Endothelial cell of umbilical vein (primary cell): ENCODE measurements at regions not wholly inside any gene's neighbourhood (a gene's known extent, or its start where the extent isn't known, plus 50 kb on each side); places are given as distances from the start of the nearest gene placed in this dataset.

ENCODE experiments used
- BruUV-seq: library from RNA; stranded (reverse); fragments of 400-500 nt; replicated peaks from 2 replicates; lab custom pipeline; 2021; lab: Mats Ljungman, UMichigan
- CTCF ChIA-PET: fragments of 300-600, 350-600 bp; sonication (Branson Sonifier 250); formaldehyde crosslinking; loops from one replicate; lab custom pipeline; 2021; ENCODE audit warnings: antibody characterized with exemption, inconsistent platforms; lab: Charles Lee
- POLR2A ChIA-PET: fragments of 300-600, 350-600 bp; sonication (Branson Sonifier 250); formaldehyde crosslinking; loops from one replicate; lab custom pipeline; 2021; ENCODE audit warnings: antibody characterized with exemption, inconsistent platforms; lab: Charles Lee
- DNase-seq: peaks from one replicate; pipeline ENCODE4 v3.0.0-alpha.2; 2011; ENCODE audit warnings: low read depth, low spot score
- FAIRE-seq: peaks from 2 replicates; lab custom pipeline; 2011; peaks lifted over from hg19 to GRCh38; lab: Jason Lieb, UNC
- H2AFZ ChIP-seq: 2 replicates; pipeline ENCODE4 v1.6.0; 2012; ENCODE audit warnings: low read depth, low read length, control low read depth, inconsistent platforms
- H3K27ac ChIP-seq: 2 replicates; pipeline ENCODE4 v1.5.1; 2011; ENCODE audit warnings: low read depth, mild to moderate bottlenecking, control low read depth, low read length, moderate library complexity; ENCODE audit not compliant: insufficient read depth
- H3K27me3 ChIP-seq, 2 experiments: 2 replicates each; pipeline versions ENCODE4 v1.6.0 to v1.6.1; 2011; ENCODE audit warnings: low read length in 2 of 2, mixed read lengths in 1 of 2; ENCODE audit not compliant: control insufficient read depth in 2 of 2, insufficient read depth in 2 of 2
- H3K36me3 ChIP-seq, 2 experiments: 2 replicates in 1 of 2; 3 replicates in 1 of 2; pipeline ENCODE4 v1.5.1; 2011; ENCODE audit warnings: low read length in 2 of 2, mild to moderate bottlenecking in 1 of 2, moderate library complexity in 1 of 2; ENCODE audit not compliant: control insufficient read depth in 2 of 2, insufficient read depth in 2 of 2; ENCODE audit errors: extremely low read depth in 1 of 2
- H3K4me1 ChIP-seq: 3 replicates; pipeline ENCODE4 v1.5.1; 2011; ENCODE audit warnings: mild to moderate bottlenecking, low read length; ENCODE audit not compliant: control insufficient read depth, insufficient read depth; ENCODE audit errors: extremely low read depth
- H3K4me2 ChIP-seq: 2 replicates; pipeline ENCODE4 v1.6.1; 2011; ENCODE audit warnings: low read length, control low read depth, mixed read lengths; ENCODE audit not compliant: insufficient read depth
- H3K4me3 ChIP-seq, 3 experiments: fragments of 200-600 bp in 1 of 3; sonication (generic), shearing (Covaris generic) in 1 of 3; replicated peaks in 1 of 3; 2 replicates each; pipeline ENCODE4 v1.5.1; 2011 to 2016; ENCODE audit warnings: control low read depth in 3 of 3, low read length in 3 of 3, mild to moderate bottlenecking in 2 of 3, inconsistent platforms in 1 of 3, low read depth in 1 of 3, moderate library complexity in 1 of 3; ENCODE audit not compliant: insufficient read depth in 1 of 3
- H3K79me2 ChIP-seq: 2 replicates; pipeline ENCODE4 v1.6.0; 2012; ENCODE audit warnings: low read length, inconsistent platforms; ENCODE audit not compliant: control insufficient read depth, insufficient read depth
- H3K9ac ChIP-seq: replicated peaks from 2 replicates; pipeline ENCODE3; 2011; ENCODE audit warnings: low read length, control low read depth; ENCODE audit not compliant: insufficient read depth; ENCODE audit errors: extremely low read depth
- H3K9me1 ChIP-seq: replicated peaks from 3 replicates; pipeline ENCODE4 v1.6.0; 2011; ENCODE audit warnings: mild to moderate bottlenecking, low read length; ENCODE audit not compliant: control insufficient read depth, insufficient read depth; ENCODE audit errors: extremely low read depth
- H3K9me3 ChIP-seq: replicated peaks from 2 replicates; pipeline ENCODE4 v1.5.1; 2012; ENCODE audit warnings: low read length, inconsistent platforms; ENCODE audit not compliant: control insufficient read depth, insufficient read depth
- H4K20me1 ChIP-seq: replicated peaks from 2 replicates; pipeline ENCODE3; 2011; ENCODE audit warnings: mild to moderate bottlenecking, low read length; ENCODE audit not compliant: control insufficient read depth, insufficient read depth; ENCODE audit errors: extremely low read depth
- CTCF ChIP-seq, 2 donors: IDR thresholded peaks; 1 replicate in 1 of 2; 2 replicates in 1 of 2; pipeline ENCODE4 v1.5.1; 2011; ENCODE audit warnings: low read length in 2 of 2, mild to moderate bottlenecking in 2 of 2, moderate library complexity in 2 of 2, control low read depth in 1 of 2, inconsistent platforms in 1 of 2, low read depth in 1 of 2; ENCODE audit not compliant: insufficient read depth in 1 of 2; ENCODE audit errors: extremely low read depth in 1 of 2
- EZH2 ChIP-seq: IDR thresholded peaks from 2 replicates; pipeline ENCODE4 v1.6.1; 2012; ENCODE audit warnings: borderline replicate concordance, low read depth, mild to moderate bottlenecking, moderate library complexity, low read length, inconsistent platforms; ENCODE audit not compliant: severe bottlenecking
- FOS ChIP-seq: IDR thresholded peaks from 2 replicates; pipeline ENCODE4 v1.6.1; 2011; ENCODE audit warnings: mild to moderate bottlenecking, low read length, moderate library complexity, borderline replicate concordance; ENCODE audit not compliant: insufficient read depth
- GATA2 ChIP-seq: IDR thresholded peaks from 2 replicates; pipeline ENCODE4 v1.7.0; 2011; ENCODE audit warnings: low read depth, mild to moderate bottlenecking, moderate library complexity, mixed read lengths, low read length; ENCODE audit not compliant: insufficient read length, insufficient read depth
- JUN ChIP-seq: IDR thresholded peaks from 2 replicates; pipeline ENCODE4 v1.6.1; 2011; ENCODE audit warnings: borderline replicate concordance, low read depth; ENCODE audit not compliant: insufficient read length, insufficient read depth
- MYC ChIP-seq: IDR thresholded peaks from one replicate; pipeline ENCODE4 v1.6.1; 2011; ENCODE audit warnings: mild to moderate bottlenecking, low read depth, low read length
- POLR2A ChIP-seq: IDR thresholded peaks from 2 replicates; pipeline ENCODE4 v1.6.1; 2012; ENCODE audit warnings: low read depth, mild to moderate bottlenecking, control low read depth, low read length
- POLR2AphosphoS5 ChIP-seq: IDR thresholded peaks from 2 replicates; pipeline ENCODE4 v1.6.1; 2012; ENCODE audit warnings: low read depth, mild to moderate bottlenecking, control low read depth, low read length, moderate library complexity; ENCODE audit not compliant: insufficient read depth
- dilution Hi-C: fragments of 300-500 bp; cut with MboI; formaldehyde crosslinking; loops from one replicate; pipeline ENCODE4 v1.15.0; 2019; ENCODE audit warnings: low sequenced_read_pairs; ENCODE audit not compliant: extremely low pct_ligation_motif_present
- intact Hi-C: fragments of 100-400 bp; cut with micrococcal nuclease; formaldehyde crosslinking; loops from one replicate; pipeline ENCODE4 v1.10.0; 2022
- TF ChIP-seq, protein P1 (sequence below): IDR thresholded peaks from 2 replicates; pipeline ENCODE4 v1.6.1; 2011; ENCODE audit not compliant: insufficient read depth, insufficient read length

- intact Hi-C loops (no loop called here), dilution Hi-C loops (no loop called here)
- FAIRE-seq = no peak
- Histone ChIP-seq H3K4me2 (no peak overlapping the region), H3K9me3 (no peaks in the 10 kb centered on the region), H3K4me3 (no peak overlapping the region), H2AFZ (no peak overlapping the region), H3K9ac (no peak overlapping the region), H4K20me1 (no peaks in the 10 kb centered on the region), H3K4me1 (no peaks in the 10 kb centered on the region), H3K9me1 (no peaks in the 10 kb centered on the region), H3K36me3 (no peaks in the 10 kb centered on the region), H3K27ac (no peak overlapping the region), H3K79me2 (no peaks in the 10 kb centered on the region), H3K27me3 (no peaks in the 10 kb centered on the region)
- DNase-seq = no peak
- ChIA-PET POLR2A (no interaction called here), CTCF (no interaction called here)
- BruUV-seq = no TSS peak
- TF ChIP-seq POLR2A = no peak
- no peak for TF ChIP-seq FOS
- TF ChIP-seq POLR2AphosphoS5 = no peak
- no peak for TF ChIP-seq JUN
- TF ChIP-seq GATA2 = no peak
- TF ChIP-seq MYC = no peak
- no peak for TF ChIP-seq CTCF (IDR thresholded peaks at IDR 0.05; ENCODE audit: extremely low read depth in 1 of 2, insufficient read depth in 1 of 2, low read depth in 1 of 2, low read length in 2 of 2)
- TF ChIP-seq, protein P1, sequence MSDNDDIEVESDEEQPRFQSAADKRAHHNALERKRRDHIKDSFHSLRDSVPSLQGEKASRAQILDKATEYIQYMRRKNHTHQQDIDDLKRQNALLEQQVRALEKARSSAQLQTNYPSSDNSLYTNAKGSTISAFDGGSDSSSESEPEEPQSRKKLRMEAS = no peak
- no peak for TF ChIP-seq EZH2
Measured at GRCh38 chr2:147260241-147260640, 584.6 kb upstream of the ACVR2A start.
